Trophoblast cell (in vitro differentiated cells and primary cell): ENCODE measurements at regions not wholly inside any gene's neighbourhood (a gene's known extent, or its start where the extent isn't known, plus 50 kb on each side); places are given as distances from the start of the nearest gene placed in this dataset.

Experiments
- DNase-seq, 2 donors: peaks; one replicate each; pipeline ENCODE4 v3.0.0-alpha.2; 2016
- H2AFZ ChIP-seq: 2 replicates; pipeline ENCODE4 v1.6.1; 2013; ENCODE audit warnings: low read length, moderate library complexity, mild to moderate bottlenecking; ENCODE audit not compliant: insufficient read depth, poor library complexity
- H2AK5ac ChIP-seq: 2 replicates; pipeline ENCODE4 v1.6.1; 2013; ENCODE audit warnings: mild to moderate bottlenecking, low read length
- H2BK120ac ChIP-seq: 2 replicates; pipeline ENCODE4 v1.6.1; 2013; ENCODE audit warnings: low read length, mild to moderate bottlenecking, moderate library complexity; ENCODE audit not compliant: insufficient read depth, poor library complexity
- H2BK12ac ChIP-seq: 2 replicates; pipeline ENCODE4 v1.6.1; 2013; ENCODE audit warnings: mild to moderate bottlenecking, low read length, moderate library complexity
- H2BK5ac ChIP-seq: 2 replicates; pipeline ENCODE4 v1.6.1; 2013; ENCODE audit warnings: low read length, low read depth, moderate library complexity, mild to moderate bottlenecking; ENCODE audit not compliant: poor library complexity
- H3K14ac ChIP-seq: 2 replicates; pipeline ENCODE4 v1.6.1; 2013; ENCODE audit warnings: mild to moderate bottlenecking, low read length
- H3K18ac ChIP-seq: 2 replicates; pipeline ENCODE4 v1.6.1; 2013; ENCODE audit warnings: mild to moderate bottlenecking, low read length
- H3K23ac ChIP-seq: 2 replicates; pipeline ENCODE4 v1.6.1; 2013; ENCODE audit warnings: low read length
- H3K27ac ChIP-seq: 2 replicates; pipeline ENCODE4 v1.5.1; 2013; ENCODE audit warnings: low read depth, mild to moderate bottlenecking, inconsistent platforms, low read length, moderate library complexity
- H3K27me3 ChIP-seq: 2 replicates; pipeline ENCODE4 v1.6.1; 2013; ENCODE audit warnings: inconsistent platforms, mild to moderate bottlenecking, low read length, moderate library complexity; ENCODE audit not compliant: insufficient read depth
- H3K36me3 ChIP-seq, 2 experiments: 1 replicate in 1 of 2; 2 replicates in 1 of 2; pipeline ENCODE4 v1.6.1; 2013; ENCODE audit warnings: low read length in 2 of 2, mild to moderate bottlenecking in 2 of 2, moderate library complexity in 1 of 2; ENCODE audit not compliant: insufficient read depth in 2 of 2, control insufficient read depth in 1 of 2
- H3K4ac ChIP-seq: 2 replicates; pipeline ENCODE4 v1.6.1; 2013; ENCODE audit warnings: low read depth, mild to moderate bottlenecking, low read length, moderate library complexity
- H3K4me1 ChIP-seq, 2 experiments: 1 replicate in 1 of 2; 2 replicates in 1 of 2; pipeline ENCODE4 v1.6.1; 2013; ENCODE audit warnings: low read length in 2 of 2, mild to moderate bottlenecking in 2 of 2, moderate library complexity in 1 of 2; ENCODE audit not compliant: insufficient read depth in 2 of 2, control insufficient read depth in 1 of 2
- H3K4me2 ChIP-seq: 2 replicates; pipeline ENCODE4 v1.6.1; 2013; ENCODE audit warnings: inconsistent platforms, mild to moderate bottlenecking, low read length, moderate library complexity
- H3K4me3 ChIP-seq: 2 replicates; pipeline ENCODE4 v1.5.1; 2013; ENCODE audit warnings: mild to moderate bottlenecking, low read depth, low read length, inconsistent platforms
- H3K79me1 ChIP-seq: one replicate; pipeline ENCODE4 v1.6.1; 2013; ENCODE audit warnings: low read length
- H3K79me2 ChIP-seq: 2 replicates; pipeline ENCODE4 v1.6.1; 2013; ENCODE audit warnings: low read length, mild to moderate bottlenecking; ENCODE audit not compliant: control insufficient read depth, insufficient read depth, poor library complexity
- H3K9ac ChIP-seq: 2 replicates; pipeline ENCODE4 v1.6.1; 2013; ENCODE audit warnings: mild to moderate bottlenecking, low read length
- H3K9me3 ChIP-seq: 2 replicates; pipeline ENCODE4 v1.6.1; 2013; ENCODE audit warnings: low read depth, mild to moderate bottlenecking, control low read depth, inconsistent platforms, low read length; ENCODE audit not compliant: insufficient read depth
- H4K12ac ChIP-seq: 2 replicates; pipeline ENCODE4 v1.6.1; 2013; ENCODE audit warnings: low read depth, mild to moderate bottlenecking, low read length, moderate library complexity
- H4K8ac ChIP-seq: 2 replicates; pipeline ENCODE4 v1.6.1; 2013; ENCODE audit warnings: low read depth, mild to moderate bottlenecking, low read length, moderate library complexity
- H4K91ac ChIP-seq: one replicate; pipeline ENCODE4 v1.6.1; 2013; ENCODE audit warnings: low read depth, mild to moderate bottlenecking, low read length, moderate library complexity
- WGBS: extraction: QIAGEN DNeasy Blood & Tissue Kit; methylation state at CpG from one replicate; pipeline ENCODE4 v1.1.7; 2013; ENCODE audit warnings: missing lambda C conversion rate; ENCODE audit not compliant: insufficient read length, insufficient coverage; ENCODE audit errors: extremely low coverage; 5-methylcytosine and 5-hydroxymethylcytosine counted together

GRCh38 chr9:106733828-106734380 lies 129.1 kb upstream of the ZNF462 start:
- no peak overlapping the region for H4K12ac ChIP-seq
- H2BK5ac ChIP-seq: no peak overlapping the region
- no peaks in the 10 kb centered on the region for H3K36me3 ChIP-seq
- no peak overlapping the region for H2BK12ac ChIP-seq
- peaks cover 0 to 4% of the 10 kb centered on the region in 2 experiments for H3K4me1 ChIP-seq
- no peak overlapping the region for H3K4ac ChIP-seq
- no peak overlapping the region for H3K9ac ChIP-seq
- H3K4me3 ChIP-seq: no peak overlapping the region
- no peaks in the 10 kb centered on the region for H3K79me1 ChIP-seq
- no peak overlapping the region for H3K27ac ChIP-seq
- no peak overlapping the region for H3K18ac ChIP-seq
- no peak overlapping the region for H2AFZ ChIP-seq
- no peaks in the 10 kb centered on the region for H3K9me3 ChIP-seq
- no peak overlapping the region for H4K8ac ChIP-seq
- no peak for DNase-seq
- no peak overlapping the region for H3K14ac ChIP-seq
- no peak overlapping the region for H3K4me2 ChIP-seq
- no peak overlapping the region for H4K91ac ChIP-seq
- no CpG with 5 or more reads among the region's 3 CpGs for WGBS
- H2AK5ac ChIP-seq: no peak overlapping the region
- no peaks in the 10 kb centered on the region for H3K79me2 ChIP-seq
- H2BK120ac ChIP-seq: no peak overlapping the region
- no peak overlapping the region for H3K23ac ChIP-seq
- no peaks in the 10 kb centered on the region for H3K27me3 ChIP-seq

GRCh38 chr9:106737516-106737915 lies 125.5 kb upstream of the ZNF462 start:
- Histone ChIP-seq H3K4me1 (peaks cover 0 to 4% of the 10 kb centered on the region in 2 experiments), H3K79me2 (no peaks in the 10 kb centered on the region), H3K27me3 (no peaks in the 10 kb centered on the region), H2BK5ac (no peak overlapping the region), H3K79me1 (no peaks in the 10 kb centered on the region), H3K9ac (no peak overlapping the region), H2BK120ac (no peak overlapping the region), H3K36me3 (no peaks in the 10 kb centered on the region), H3K4me3 (no peak overlapping the region), H3K9me3 (no peaks in the 10 kb centered on the region), H3K14ac (no peak overlapping the region), H2AFZ (no peak overlapping the region), H4K8ac (no peak overlapping the region), H3K4ac (no peak overlapping the region), H2BK12ac (no peak overlapping the region), H4K12ac (no peak overlapping the region), H3K27ac (no peak overlapping the region), H3K18ac (no peak overlapping the region), H3K23ac (no peak overlapping the region), H4K91ac (no peak overlapping the region), H2AK5ac (no peak overlapping the region), H3K4me2 (no peak overlapping the region)
- no CpG with 5 or more reads among the region's 3 CpGs for WGBS
- no peak for DNase-seq

GRCh38 chr9:106738109-106738508 lies 124.9 kb upstream of the ZNF462 start:
- Histone ChIP-seq H2AFZ (no peak overlapping the region), H3K4me1 (peaks cover 0 to 4% of the 10 kb centered on the region in 2 experiments), H3K36me3 (no peaks in the 10 kb centered on the region), H3K79me1 (no peaks in the 10 kb centered on the region), H3K14ac (no peak overlapping the region), H3K27me3 (no peaks in the 10 kb centered on the region), H3K18ac (no peak overlapping the region), H4K91ac (no peak overlapping the region), H2AK5ac (no peak overlapping the region), H2BK120ac (no peak overlapping the region), H3K9me3 (no peaks in the 10 kb centered on the region), H2BK12ac (no peak overlapping the region), H3K4me3 (no peak overlapping the region), H2BK5ac (no peak overlapping the region), H3K9ac (no peak overlapping the region), H4K8ac (no peak overlapping the region), H3K23ac (no peak overlapping the region), H4K12ac (no peak overlapping the region), H3K27ac (no peak overlapping the region), H3K79me2 (no peaks in the 10 kb centered on the region), H3K4ac (no peak overlapping the region), H3K4me2 (no peak overlapping the region)
- DNase-seq: no peak
- WGBS: no CpG with 5 or more reads among the region's 1 CpG

- H3K36me3 ChIP-seq: no peaks in the 10 kb centered on the region
- no peak overlapping the region for H2BK12ac ChIP-seq
Measured at GRCh38 chr9:106745457-106745856, 117.5 kb upstream of the ZNF462 start.

More at GRCh38 chr9:106745457-106745856, 117.5 kb upstream of the ZNF462 start:
- Histone ChIP-seq H3K9me3 (no peaks in the 10 kb centered on the region), H2BK120ac (no peak overlapping the region), H3K14ac (no peak overlapping the region), H4K91ac (no peak overlapping the region), H3K79me1 (peaks cover 2% of the 10 kb centered on the region), H3K23ac (no peak overlapping the region), H2AK5ac (no peak overlapping the region), H3K79me2 (no peaks in the 10 kb centered on the region), H4K12ac (no peak overlapping the region), H2BK5ac (no peak overlapping the region), H3K18ac (no peak overlapping the region), H3K9ac (no peak overlapping the region), H4K8ac (no peak overlapping the region), H3K4ac (no peak overlapping the region), H3K4me3 (no peak overlapping the region), H3K4me2 (no peak overlapping the region), H3K4me1 (peaks cover 0 to 3% of the 10 kb centered on the region in 2 experiments), H2AFZ (no peak overlapping the region), H3K27me3 (no peaks in the 10 kb centered on the region), H3K27ac (no peak overlapping the region)
- WGBS: no CpG with 5 or more reads among the region's 1 CpG
- DNase-seq: peak in 1 of 2 donors; percentile 19
